Heart right ventricle (tissue), 16 donors: ENCODE measurements at regions not wholly inside any gene's neighbourhood (a gene's known extent, or its start where the extent isn't known, plus 50 kb on each side); places are given as distances from the start of the nearest gene placed in this dataset.

Experiments
- ATAC-seq, 8 donors: fragments of 200-7000 bp; cut with Tn5 transposase; one replicate each; pipeline ENCODE4 v1.9.1; 2020; ENCODE audit warnings: mild to moderate bottlenecking in 8 of 8, moderate library complexity in 8 of 8, moderate number of reproducible peaks in 1 of 8
- DNase-seq, 2 donors: peaks; one replicate each; pipeline ENCODE4 v3.0.0-alpha.2; 2020
- H3K27ac ChIP-seq, 10 donors: fragments of 200-600 bp; sonication (generic) in 2 of 10; one replicate each; pipeline versions ENCODE4 v1.5.0 to v1.8.0; 2020 to 2022; ENCODE audit warnings: mild to moderate bottlenecking in 3 of 10
- H3K27me3 ChIP-seq, 7 donors: fragments of 200-600 bp; one replicate each; pipeline ENCODE4 v1.8.0; 2021 to 2022; ENCODE audit warnings: mild to moderate bottlenecking in 2 of 7
- H3K36me3 ChIP-seq, 9 donors: fragments of 200-600 bp; sonication (generic) in 1 of 9; one replicate each; pipeline versions ENCODE4 v1.5.0 to v1.8.0; 2020 to 2022; ENCODE audit warnings: mild to moderate bottlenecking in 2 of 9
- H3K4me1 ChIP-seq, 9 donors: fragments of 200-600 bp; sonication (generic) in 1 of 9; one replicate each; pipeline versions ENCODE4 v1.5.0 to v1.8.0; 2020 to 2022; ENCODE audit warnings: mild to moderate bottlenecking in 4 of 9
- H3K4me3 ChIP-seq, 10 donors: fragments of 200-600 bp; sonication (generic) in 2 of 10; one replicate each; pipeline versions ENCODE4 v1.5.0 to v1.8.0; 2020 to 2022; ENCODE audit warnings: mild to moderate bottlenecking in 7 of 10, moderate library complexity in 2 of 10
- H3K9me3 ChIP-seq, 11 donors: fragments of 200-600 bp in 10 of 11; sonication (generic) in 2 of 11; one replicate each; pipeline versions ENCODE4 v1.5.0 to v1.8.0; 2013 to 2022; ENCODE audit warnings: mild to moderate bottlenecking in 2 of 11, control low read depth in 1 of 11, moderate library complexity in 1 of 11
- WGBS, 2 donors: extraction: QIAGEN DNeasy Blood & Tissue Kit; methylation state at CpG; one replicate each; pipeline ENCODE4 v1.1.7; 2013; ENCODE audit warnings: inconsistent platforms in 1 of 2; 5-methylcytosine and 5-hydroxymethylcytosine counted together
- intact Hi-C, 10 donors: fragments of 100-400 bp; cut with DNase I; formaldehyde crosslinking; loops; one replicate each; pipeline versions ENCODE4 v1.11.1 to v1.14.2; 2022
- TF ChIP-seq, protein P1 (sequence below), 9 donors: fragments of 200-600 bp; sonication (generic) in 2 of 9; IDR thresholded peaks; one replicate each; pipeline versions ENCODE4 v1.5.0 to v1.8.0; 2021 to 2022; ENCODE audit warnings: antibody characterized with exemption in 9 of 9, mild to moderate bottlenecking in 5 of 9, moderate library complexity in 1 of 9
- donor health status: Arrhythmogenic right ventricular cardiomyopathy.
- donor health status: ischemic (EF 13 %, LVEDD 7.1; RV severe dilation, severe dysfunction).
- donor health status: healthy with polysubstance abuse.
- donor health status: DM: no; HTN: yes; CAD: no.
- donor health status: DM: no; HTN: no; CAD: no.
- donor health status: ischemic (EF 25% LVEDD 6.9; RV normal size, moderate dysfunction).
- donor health status: ischemic (EF 25% LVEDD 5.7; RV mildly dilated, moderate dysfunction).
- donor health status: healthy.
- donor health status: DM: yes; HTN: yes; CAD: no.
- donor health status: Ischemic cardiomyopathy.
- donor health status: ischemic (EF 35%, LVEDD 5.7; RV mildly dilated, moderate dysfunction).
- donor health status: nonischemic (EF 11% LVEDD 7.7; RV severe dilation, severe dysfunction).
- donor health status: DM: yes; HTN: yes; CAD: no.
- donor health status: PGD.
- donor health status: ischemic (EF 29% LVEDD 5.4; RV normal size, mild dysfunction).
- donor health status: nonischemic (EF 23%, LVEDD 6.1; RV moderate dilation, normal function).

DNA sequence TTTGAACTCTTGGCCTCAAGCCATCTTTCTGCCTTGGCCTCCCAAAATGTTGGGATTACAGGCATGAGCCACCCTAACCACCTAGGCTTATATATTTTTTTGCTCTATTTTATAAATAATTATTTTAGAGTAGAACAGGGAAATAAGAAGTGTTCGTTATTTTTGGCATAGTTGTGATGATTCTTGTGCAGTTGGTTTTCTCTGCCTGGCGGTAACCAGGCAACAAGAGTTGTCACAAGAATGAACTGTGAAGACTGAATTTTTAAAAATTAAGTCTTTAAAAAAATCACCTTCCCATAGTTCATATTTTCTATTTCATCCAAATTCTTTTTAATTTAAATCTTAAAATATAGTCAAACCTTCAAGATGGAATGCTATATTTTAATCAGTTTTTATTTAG, 310.2 kb downstream of the ARL6IP6 start:
- Histone ChIP-seq H3K27me3 (no peaks in the 10 kb centered on the region), H3K4me3 (no peak overlapping the region), H3K27ac (no peak overlapping the region), H3K9me3 (peaks cover 0 to 11% (median 0%) of the 10 kb centered on the region in 11 donors), H3K36me3 (no peaks in the 10 kb centered on the region), H3K4me1 (no peaks in the 10 kb centered on the region)
- 80 to 85% methylated on average over 2 of the region's 2 CpGs for WGBS, 2 donors
- intact Hi-C loops, result loop anchor here in 1 of 10 donors (10.0 kb wide), 1 partner anchor 796 kb away; no protein-coding TSS in a partner anchor
- DNase-seq (no peak), ATAC-seq (no peak)
- TF ChIP-seq, protein P1, sequence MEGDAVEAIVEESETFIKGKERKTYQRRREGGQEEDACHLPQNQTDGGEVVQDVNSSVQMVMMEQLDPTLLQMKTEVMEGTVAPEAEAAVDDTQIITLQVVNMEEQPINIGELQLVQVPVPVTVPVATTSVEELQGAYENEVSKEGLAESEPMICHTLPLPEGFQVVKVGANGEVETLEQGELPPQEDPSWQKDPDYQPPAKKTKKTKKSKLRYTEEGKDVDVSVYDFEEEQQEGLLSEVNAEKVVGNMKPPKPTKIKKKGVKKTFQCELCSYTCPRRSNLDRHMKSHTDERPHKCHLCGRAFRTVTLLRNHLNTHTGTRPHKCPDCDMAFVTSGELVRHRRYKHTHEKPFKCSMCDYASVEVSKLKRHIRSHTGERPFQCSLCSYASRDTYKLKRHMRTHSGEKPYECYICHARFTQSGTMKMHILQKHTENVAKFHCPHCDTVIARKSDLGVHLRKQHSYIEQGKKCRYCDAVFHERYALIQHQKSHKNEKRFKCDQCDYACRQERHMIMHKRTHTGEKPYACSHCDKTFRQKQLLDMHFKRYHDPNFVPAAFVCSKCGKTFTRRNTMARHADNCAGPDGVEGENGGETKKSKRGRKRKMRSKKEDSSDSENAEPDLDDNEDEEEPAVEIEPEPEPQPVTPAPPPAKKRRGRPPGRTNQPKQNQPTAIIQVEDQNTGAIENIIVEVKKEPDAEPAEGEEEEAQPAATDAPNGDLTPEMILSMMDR (IDR thresholded peaks at IDR 0.05), result no peak

DNA sequence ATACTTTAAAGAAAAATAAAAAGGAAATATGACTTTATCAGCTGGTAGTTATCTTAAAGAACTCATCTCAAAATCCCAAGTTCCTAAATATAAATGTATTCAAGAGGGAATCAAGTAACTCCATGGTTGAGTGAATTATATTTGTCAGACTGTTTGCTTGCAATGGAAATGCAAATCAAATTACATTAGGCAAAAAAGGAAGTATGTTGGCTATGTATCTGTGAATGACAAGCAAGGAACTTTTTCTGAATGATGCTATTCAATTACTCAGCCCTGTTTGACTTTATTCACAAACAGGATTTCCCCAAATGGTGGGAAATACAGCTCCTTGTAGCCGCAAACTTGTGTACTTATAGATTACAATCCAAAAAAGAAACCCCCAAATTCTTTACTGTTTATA, 309.1 kb downstream of the ARL6IP6 start:
- Histone ChIP-seq H3K36me3 (no peaks in the 10 kb centered on the region), H3K4me3 (no peak overlapping the region), H3K9me3 (peaks cover 0 to 2% (median 0%) of the 10 kb centered on the region in 11 donors), H3K4me1 (no peaks in the 10 kb centered on the region), H3K27ac (no peak overlapping the region), H3K27me3 (no peaks in the 10 kb centered on the region)
- TF ChIP-seq, protein P1 (IDR thresholded peaks at IDR 0.05), result no peak
- WGBS, 2 donors, result 78 to 84% methylated on average over 1 of the region's 1 CpG
- intact Hi-C loops, result loop anchor here in 1 of 10 donors (10.0 kb wide), 1 partner anchor 797 kb away; no protein-coding TSS in a partner anchor
- ATAC-seq, result no peak
- DNase-seq, result no peak

DNA sequence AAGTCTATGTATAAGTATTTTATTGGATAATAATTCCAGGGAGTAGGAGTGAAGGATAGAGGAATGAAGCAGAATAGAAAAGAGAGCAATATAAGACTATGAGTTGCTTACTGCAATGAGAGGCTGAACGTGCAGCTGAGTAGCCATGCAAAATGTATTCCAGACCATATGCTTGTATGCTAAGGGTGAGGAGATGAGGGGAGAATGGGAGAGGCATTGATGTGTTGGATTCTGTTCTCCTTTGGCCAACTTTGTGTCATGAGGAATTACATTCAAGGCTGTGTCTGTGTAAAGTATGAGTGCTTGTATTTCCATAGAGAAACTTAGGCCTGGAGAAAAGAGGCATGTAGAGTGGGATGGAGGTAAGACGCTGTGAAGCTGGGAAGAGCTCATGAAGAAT, 301.8 kb downstream of the ARL6IP6 start:
- TF ChIP-seq, protein P1 (IDR thresholded peaks at IDR 0.05), result no peak
- Histone ChIP-seq H3K4me3 (no peak overlapping the region), H3K27me3 (no peaks in the 10 kb centered on the region), H3K9me3 (peaks cover 0 to 45% (median 8%) of the 10 kb centered on the region in 11 donors), H3K36me3 (no peaks in the 10 kb centered on the region), H3K27ac (no peak overlapping the region), H3K4me1 (no peaks in the 10 kb centered on the region)
- intact Hi-C loops, result loop anchor here in 1 of 10 donors (10.0 kb wide), 1 partner anchor 805 kb away; no protein-coding TSS in a partner anchor
- WGBS, 2 donors, result 76 to 78% methylated on average over 2 of the region's 2 CpGs
- ATAC-seq (no peak), DNase-seq (no peak)

DNA sequence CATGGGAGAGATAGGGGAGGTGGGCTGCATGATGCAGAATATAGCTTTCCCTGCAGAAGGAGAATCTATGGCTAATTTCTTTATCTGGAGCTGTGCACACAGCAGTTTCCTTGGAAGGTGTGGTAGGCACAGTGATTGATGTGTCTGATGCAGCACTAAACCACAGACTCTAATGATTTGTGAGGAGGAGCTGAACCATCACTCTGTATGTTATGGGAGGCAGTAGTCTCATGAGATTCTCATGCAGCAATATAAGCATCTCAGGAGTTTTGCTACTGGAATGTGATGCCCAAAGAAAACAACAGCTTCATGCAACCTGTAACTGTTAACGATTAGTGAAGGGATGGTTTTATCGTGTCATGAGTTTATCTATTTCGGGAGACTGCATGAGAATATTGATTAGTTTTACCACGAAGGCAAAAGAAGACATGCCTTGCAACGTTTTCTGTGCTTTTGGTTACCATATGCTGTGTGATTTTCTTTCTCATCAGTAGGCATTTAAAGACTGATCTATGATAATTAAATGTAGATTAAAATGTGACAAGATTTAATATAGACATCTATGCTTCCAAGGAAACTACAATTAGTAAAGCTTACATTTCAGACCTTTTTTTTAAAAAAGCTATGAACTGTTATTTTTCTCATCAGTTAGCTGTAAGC, 286.8 kb downstream of the ARL6IP6 start:
- Histone ChIP-seq H3K36me3 (no peaks in the 10 kb centered on the region), H3K27me3 (no peaks in the 10 kb centered on the region), H3K4me1 (no peaks in the 10 kb centered on the region), H3K4me3 (no peak overlapping the region), H3K9me3 (no peaks in the 10 kb centered on the region), H3K27ac (no peak overlapping the region)
- no peak for DNase-seq
- TF ChIP-seq, protein P1 (IDR thresholded peaks at IDR 0.05), result no peak
- WGBS, 2 donors, result 70 to 71% methylated on average over 5 of the region's 5 CpGs
- ATAC-seq, result no peak
- intact Hi-C loops, result no loop called here
